DMS 273 (cell line): ENCODE measurements at regions not wholly inside any gene's neighbourhood (a gene's known extent, or its start where the extent isn't known, plus 50 kb on each side); places are given as distances from the start of the nearest gene placed in this dataset.
"Not testable (repeated sequence)": the region's sequence is repeated elsewhere in the genome, so short reads cannot be mapped to it uniquely, and the experiment has no call there.

Experiments
- DNase-seq: peaks from one replicate; lab custom pipeline; 2025; ENCODE audit not compliant: unreplicated experiment; lab: John Stamatoyannopoulos, UW

DNA sequence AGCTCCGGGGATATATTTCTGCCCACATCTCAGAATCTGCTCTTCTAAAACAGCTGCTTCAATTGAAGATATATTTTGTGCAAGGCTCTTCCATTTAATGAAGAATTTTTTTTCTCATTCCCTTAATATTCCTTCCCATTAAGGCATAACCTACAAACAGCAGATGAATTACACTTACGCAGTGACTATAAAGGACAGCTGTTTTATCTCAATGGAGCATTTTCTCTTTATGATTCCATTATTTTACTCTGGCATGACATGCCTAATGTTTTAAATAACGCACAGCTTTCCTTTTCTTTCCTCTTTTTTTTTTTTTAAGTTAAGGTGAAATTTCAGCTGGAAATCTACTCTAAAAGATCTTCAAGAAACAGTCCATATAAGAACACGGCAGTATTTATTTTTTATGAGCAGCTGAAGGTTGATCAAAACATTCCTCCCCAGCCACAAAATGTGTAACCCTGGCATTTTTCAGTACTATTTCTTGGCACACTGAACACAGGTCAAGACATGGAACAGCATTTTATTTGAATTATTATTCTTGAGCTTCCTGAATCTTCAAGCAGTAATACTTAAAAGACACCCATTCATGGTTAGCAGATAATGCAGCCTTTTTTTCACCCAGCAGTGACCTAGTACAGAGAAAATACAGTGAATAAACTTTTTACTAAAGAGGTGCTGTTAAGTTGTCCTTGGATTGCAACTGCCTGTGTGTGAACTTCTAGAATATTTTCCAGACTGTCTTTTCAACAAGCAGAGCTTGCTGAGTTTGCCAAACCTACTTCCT lies 118.1 kb upstream of the FOXN3 start:
- no peak for DNase-seq

DNA sequence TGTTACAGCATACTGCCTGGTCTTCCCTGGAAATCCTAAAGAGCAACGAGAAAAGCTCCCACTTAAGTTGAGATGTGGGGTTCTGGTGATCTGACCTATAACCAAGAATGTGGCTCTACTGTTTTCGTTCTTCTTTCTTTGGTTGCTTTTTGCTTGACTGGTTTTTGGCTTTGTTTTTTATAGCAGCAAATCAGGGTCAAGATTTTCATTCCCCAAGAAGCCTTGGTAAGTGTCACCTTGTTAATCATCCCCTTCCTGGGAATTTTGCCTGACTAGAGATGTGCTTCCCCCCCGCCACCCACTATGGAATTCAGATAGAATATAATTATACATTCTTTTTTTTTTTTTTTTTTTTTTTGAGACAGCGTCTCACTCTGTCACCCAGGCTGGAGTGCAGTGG lies 116.7 kb upstream of the FOXN3 start:
- no peak for DNase-seq

DNA sequence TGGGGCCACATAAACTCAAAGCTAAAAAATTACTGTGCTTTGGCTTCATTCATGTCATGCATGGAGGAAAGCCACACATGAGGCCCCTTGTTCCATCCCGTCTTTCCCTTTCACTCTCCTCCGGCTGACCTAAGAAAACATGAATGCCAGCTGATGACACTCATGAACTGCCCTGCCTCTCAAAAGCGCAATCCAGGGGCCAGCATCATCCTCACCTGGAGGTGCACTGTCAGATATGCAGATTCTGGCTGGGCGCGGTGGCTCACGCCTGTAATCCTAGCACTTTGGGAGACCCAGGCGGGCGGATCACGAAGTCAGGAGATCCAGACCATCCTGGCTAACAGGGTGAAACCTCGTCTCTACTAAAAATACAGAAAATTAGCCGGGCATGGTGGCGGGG lies 116.1 kb upstream of the FOXN3 start:
- DNase-seq: no peak

GRCh38 chr14:89531661-89532335 lies 114.8 kb upstream of the FOXN3 start:
- DNase-seq: peak; percentile 31

- DNase-seq: no peak
Observed at GRCh38 chr14:89524990-89525667, 108.1 kb upstream of the FOXN3 start.

GRCh38 chr14:89524412-89524811 lies 107.4 kb upstream of the FOXN3 start:
- DNase-seq: no peak

- DNase-seq: no peak
Observed at GRCh38 chr14:89521988-89522387, 105.0 kb upstream of the FOXN3 start.

DNA sequence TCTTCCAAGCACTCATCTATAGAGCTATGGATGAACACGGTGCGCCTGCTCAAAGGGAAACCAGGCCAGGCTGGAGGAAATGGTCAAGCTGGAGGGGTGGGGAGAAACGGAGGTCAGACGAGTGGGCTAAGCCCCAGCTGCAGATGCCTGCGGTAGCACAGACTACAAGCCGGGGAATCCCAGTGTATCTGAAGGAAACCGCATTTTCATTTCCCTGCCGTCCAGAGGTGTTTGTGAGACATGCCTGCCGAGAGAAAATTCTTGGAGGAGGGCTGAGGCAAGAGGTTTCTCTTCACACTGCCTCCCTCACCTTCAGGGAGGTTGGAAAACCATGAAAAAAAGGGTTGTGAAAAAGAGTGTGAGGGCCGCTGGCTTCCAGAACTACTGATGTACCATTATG lies 102.0 kb upstream of the FOXN3 start:
- DNase-seq: no peak

DNA sequence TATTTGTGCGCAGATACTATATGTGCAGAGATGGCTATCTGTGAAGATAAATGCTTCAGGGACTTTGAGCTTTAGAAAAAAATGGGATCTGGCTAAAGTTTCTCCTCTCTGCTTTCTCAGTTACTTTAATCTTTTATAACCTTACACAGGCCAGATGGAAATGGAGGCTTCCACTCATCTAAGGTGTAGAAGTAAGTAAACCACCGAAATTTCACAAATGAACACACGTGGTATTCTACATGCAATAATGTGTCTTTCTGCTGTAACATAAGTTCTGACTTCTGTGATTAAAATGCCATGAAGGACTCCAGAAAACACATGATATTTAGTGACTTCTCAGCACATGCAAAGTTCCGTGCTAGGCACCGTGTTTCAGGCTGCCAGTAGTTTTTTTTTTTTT lies 99.1 kb upstream of the FOXN3 start:
- DNase-seq: no peak

- DNase-seq: no peak
Observed at GRCh38 chr14:89514601-89515000, 97.6 kb upstream of the FOXN3 start.

DNA sequence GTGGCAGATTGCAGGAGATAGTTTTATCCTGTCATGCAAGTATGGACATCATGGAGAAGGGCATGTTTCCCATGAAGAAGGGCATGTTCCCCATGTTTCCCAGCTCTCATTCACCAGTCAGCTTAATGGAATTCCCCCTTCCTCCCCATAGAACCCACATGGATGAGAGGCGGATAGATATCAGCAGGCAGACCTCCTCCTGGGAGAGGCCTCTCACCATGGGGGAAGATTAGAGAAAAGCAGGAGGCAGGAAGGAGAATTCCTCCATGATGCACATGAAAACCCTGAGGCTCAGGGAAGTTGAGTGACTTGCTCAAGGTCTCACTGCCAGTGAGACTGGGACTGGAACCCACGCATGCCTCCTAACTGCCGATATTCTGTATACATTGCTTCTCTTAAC lies 92.9 kb upstream of the FOXN3 start:
- DNase-seq: no peak

- no peak for DNase-seq
Observed at GRCh38 chr14:89508863-89509262, 91.8 kb upstream of the FOXN3 start.

GRCh38 chr14:89507926-89508460 lies 91.0 kb upstream of the FOXN3 start:
- no peak for DNase-seq

GRCh38 chr14:89507521-89507920 lies 90.5 kb upstream of the FOXN3 start:
- DNase-seq: no peak

GRCh38 chr14:89506891-89507452 lies 89.9 kb upstream of the FOXN3 start:
- not testable (repeated sequence) for DNase-seq

DNA sequence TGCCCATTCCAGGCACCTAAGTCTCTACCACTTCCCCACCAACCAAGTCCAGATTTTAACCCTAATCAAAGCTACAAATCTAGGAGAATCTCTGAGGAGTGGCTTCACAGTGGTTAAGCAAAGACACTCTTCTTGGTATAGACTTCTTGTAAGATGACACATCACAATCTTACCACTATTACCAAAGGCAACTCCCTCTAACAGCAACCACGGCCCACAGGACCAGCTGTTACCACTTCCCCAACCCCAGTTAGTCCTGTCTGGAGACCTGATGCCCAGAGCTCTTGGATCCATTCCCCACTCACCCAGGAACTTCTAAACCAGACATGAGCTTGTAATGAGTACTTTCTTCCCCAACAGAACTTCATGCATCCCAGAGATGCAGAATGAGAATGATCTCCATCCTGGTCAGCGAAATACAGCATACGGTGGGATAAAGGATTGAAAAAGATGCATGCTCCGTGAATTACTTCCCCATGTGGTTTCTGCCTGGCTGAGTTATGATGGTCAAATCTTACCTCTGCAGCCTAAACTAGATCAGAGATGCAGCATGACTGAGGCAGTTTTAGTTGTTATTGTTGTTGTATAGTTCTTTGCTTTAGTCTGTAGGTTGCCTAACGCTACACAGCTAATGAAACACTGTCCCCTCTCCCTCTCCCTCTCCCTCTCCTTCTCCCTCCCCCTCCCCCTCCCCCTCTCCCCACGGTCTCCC lies 87.7 kb upstream of the FOXN3 start:
- peak; percentile 24 for DNase-seq

DNA sequence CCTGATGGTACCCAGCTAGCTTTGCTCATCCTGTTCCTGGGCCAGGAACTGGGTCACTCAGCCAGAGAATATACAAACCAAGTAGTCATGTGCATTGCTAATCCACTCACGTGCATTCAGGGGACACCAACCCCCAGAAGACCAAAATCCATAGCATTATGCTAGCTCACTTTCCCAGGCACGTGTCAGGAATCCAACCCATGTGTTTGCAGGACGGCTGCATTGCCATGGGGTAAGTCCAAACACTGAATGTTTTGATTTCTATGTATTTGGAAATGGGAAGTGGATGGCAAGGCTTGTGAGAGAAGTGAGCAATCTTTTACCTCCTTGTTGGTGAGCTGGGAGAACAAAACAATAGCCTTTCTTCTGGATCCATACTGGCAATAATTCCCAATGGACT lies 87.1 kb upstream of the FOXN3 start:
- DNase-seq: no peak

- DNase-seq: peak; percentile 27
Observed at GRCh38 chr14:89503431-89503996, 86.5 kb upstream of the FOXN3 start.

DNA sequence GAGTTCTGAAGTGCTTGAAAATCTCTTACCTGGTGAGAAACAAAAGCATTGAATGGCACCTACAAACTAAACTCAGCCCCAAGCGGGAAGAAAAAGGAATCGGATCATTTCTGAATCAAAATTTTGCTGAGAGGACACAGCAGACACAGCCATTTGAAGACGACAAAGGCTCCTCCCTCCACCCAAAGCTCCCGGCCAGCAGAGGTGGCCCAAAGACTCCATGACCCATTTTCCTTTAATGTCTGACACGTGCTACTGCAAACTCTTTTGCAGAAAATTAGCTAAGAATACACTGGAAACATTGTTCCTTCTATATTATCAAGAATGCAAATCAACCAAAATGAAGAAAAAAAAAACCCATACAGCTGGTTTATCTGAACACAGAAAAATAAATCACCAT lies 85.9 kb upstream of the FOXN3 start:
- no peak for DNase-seq

DNA sequence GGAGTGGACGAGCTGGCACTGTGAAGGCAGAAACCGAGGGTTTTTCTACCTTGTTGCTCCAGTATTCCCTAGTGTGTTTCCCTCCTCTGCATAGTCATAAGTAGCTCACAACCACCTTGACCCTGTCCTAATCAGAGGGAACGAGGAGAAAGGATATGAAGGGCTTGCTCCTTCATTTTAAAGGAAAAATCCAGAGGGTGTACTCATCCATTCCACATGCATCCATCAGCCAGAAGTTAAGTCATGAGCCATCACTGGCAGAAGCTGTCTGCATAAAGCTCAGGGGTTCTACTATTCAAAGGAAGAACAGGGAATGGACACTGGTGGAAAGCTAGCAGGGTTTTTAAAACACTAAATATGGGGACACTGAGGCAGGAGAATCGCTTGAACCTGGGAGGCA lies 84.3 kb upstream of the FOXN3 start:
- no peak for DNase-seq

- DNase-seq: no peak
Observed at GRCh38 chr14:89500303-89500702, 83.3 kb upstream of the FOXN3 start.
